AG09319 (cell line): ENCODE measurements at regions not wholly inside any gene's neighbourhood (a gene's known extent, or its start where the extent isn't known, plus 50 kb on each side); places are given as distances from the start of the nearest gene placed in this dataset.

Source experiments
- DNase-seq: peaks from one replicate; pipeline ENCODE4 v3.0.0-alpha.2; 2010; ENCODE audit warnings: low read depth; ENCODE audit errors: extremely low read depth
- CTCF ChIP-seq: IDR thresholded peaks from 2 replicates; pipeline ENCODE4 v1.5.1; 2011; ENCODE audit warnings: low read depth, mild to moderate bottlenecking, inconsistent platforms, low read length, moderate library complexity

- DNase-seq, result no peak
- TF ChIP-seq CTCF, result no peak
These were observed 202.5 kb downstream of the REEP3 start for GRCh38 chr10:63723741-63724140.

- no peak for TF ChIP-seq CTCF
- DNase-seq, result no peak
These were observed 203.7 kb downstream of the REEP3 start for GRCh38 chr10:63724922-63725321.

GRCh38 chr10:63726867-63727266, 205.7 kb downstream of the REEP3 start:
- DNase-seq, result no peak

GRCh38 chr10:63727636-63728035, 206.4 kb downstream of the REEP3 start:
- DNase-seq, result no peak
- no peak for TF ChIP-seq CTCF

More at GRCh38 chr10:63726867-63727266, 205.7 kb downstream of the REEP3 start:
- TF ChIP-seq CTCF, result no peak

GRCh38 chr10:63735305-63735704, 214.1 kb downstream of the REEP3 start:
- no peak for TF ChIP-seq CTCF
- DNase-seq, result no peak

GRCh38 chr10:63738410-63738809, 217.2 kb downstream of the REEP3 start:
- DNase-seq, result no peak
- TF ChIP-seq CTCF, result no peak

- no peak for TF ChIP-seq CTCF
- DNase-seq, result peak; percentile 32
These were observed 223.1 kb downstream of the REEP3 start for GRCh38 chr10:63744060-63744941.
